Stimulated activated naive B cell treated with anti-CD40 and anti-IgM and Interleukin-4, amounts not matched to agents 10 μg/mL and 1 μg/mL and 100 μg/mL, for 72 hours (primary cell): ENCODE measurements at regions not wholly inside any gene's neighbourhood (a gene's known extent, or its start where the extent isn't known, plus 50 kb on each side); places are given as distances from the start of the nearest gene placed in this dataset.

ENCODE experiments used
- ATAC-seq, 2 donors: fragments of 150-1000 bp; cut with Tn5 transposase; replicated peaks; 2 replicates each; pipeline ENCODE4 v1.10.0; 2021; ENCODE audit warnings: moderate library complexity in 1 of 2
- DNase-seq: peaks from one replicate; pipeline ENCODE4 v3.0.0; 2021
- H3K27ac Mint-ChIP-seq: one replicate; pipeline ENCODE4 v1.8.0; 2022; ENCODE audit warnings: mild to moderate bottlenecking, mixed read lengths
- H3K27me3 Mint-ChIP-seq, 2 donors: one replicate each; pipeline ENCODE4 v1.8.0; 2022; ENCODE audit warnings: mixed read lengths in 2 of 2
- H3K36me3 Mint-ChIP-seq, 2 donors: one replicate each; pipeline ENCODE4 v1.8.0; 2022; ENCODE audit warnings: mixed read lengths in 2 of 2, mild to moderate bottlenecking in 1 of 2
- H3K4me1 Mint-ChIP-seq, 2 donors: one replicate each; pipeline ENCODE4 v1.8.0; 2022; ENCODE audit warnings: mixed read lengths in 2 of 2, mild to moderate bottlenecking in 1 of 2
- H3K4me3 Mint-ChIP-seq, 2 donors: one replicate each; pipeline ENCODE4 v1.8.0; 2022; ENCODE audit warnings: mild to moderate bottlenecking in 2 of 2, mixed read lengths in 2 of 2, moderate library complexity in 1 of 2
- H3K9me3 Mint-ChIP-seq, 2 donors: one replicate each; pipeline ENCODE4 v1.8.0; 2022; ENCODE audit warnings: mixed read lengths in 2 of 2, mild to moderate bottlenecking in 1 of 2

DNA sequence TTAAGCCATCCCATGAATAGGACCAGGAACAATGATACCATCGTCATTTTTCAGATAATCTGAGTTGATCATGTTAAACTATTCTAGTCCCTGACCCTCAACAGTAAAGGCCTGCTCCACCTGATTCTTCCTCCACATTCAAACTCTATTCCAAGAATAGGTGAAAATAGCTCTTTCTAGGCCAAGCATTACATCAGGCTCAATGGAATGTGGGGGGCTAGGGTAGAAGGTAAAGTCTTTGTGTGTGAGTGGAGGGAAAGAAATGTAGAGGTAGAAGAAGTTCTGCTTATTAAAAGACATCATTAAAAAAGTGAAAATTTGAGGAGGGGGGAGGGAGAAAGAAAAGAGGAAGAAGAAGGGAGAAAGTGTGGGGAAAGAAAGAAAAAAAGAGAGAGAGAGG, 653.3 kb upstream of the PKDCC start:
- Mint-ChIP-seq H3K36me3 (peaks cover 0 to 6% of the 10 kb centered on the region in 2 donors), H3K27me3 (no peaks in the 10 kb centered on the region), H3K4me1 (peaks cover 0 to 9% of the 10 kb centered on the region in 2 donors), H3K27ac (no peak overlapping the region), H3K9me3 (peaks cover 10 to 16% of the 10 kb centered on the region in 2 donors), H3K4me3 (no peak overlapping the region)
- DNase-seq = no peak
- no peak for ATAC-seq

DNA sequence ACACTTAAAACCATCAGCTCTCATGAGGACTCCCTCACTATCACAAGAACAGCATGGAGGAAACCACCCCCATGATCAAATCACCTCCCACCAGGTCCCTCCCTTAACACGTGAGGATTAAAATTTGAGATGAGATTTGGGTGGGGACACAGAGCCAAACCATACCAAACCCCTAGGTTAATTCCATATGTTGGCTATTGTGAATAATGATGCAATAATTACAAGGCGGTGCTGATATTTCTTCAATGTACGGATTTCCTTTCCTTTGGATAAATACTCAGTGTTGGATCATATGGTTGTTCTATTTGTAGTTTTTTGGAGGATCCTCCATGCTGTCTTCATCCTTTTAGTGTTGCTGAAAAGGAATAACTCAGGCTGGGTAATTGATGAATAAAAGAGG, 652.1 kb upstream of the PKDCC start:
- ATAC-seq = no peak
- Mint-ChIP-seq H3K4me3 (no peak overlapping the region), H3K27ac (no peak overlapping the region), H3K27me3 (no peaks in the 10 kb centered on the region), H3K4me1 (peaks cover 0 to 9% of the 10 kb centered on the region in 2 donors), H3K9me3 (peaks cover 10 to 16% of the 10 kb centered on the region in 2 donors), H3K36me3 (peaks cover 0 to 6% of the 10 kb centered on the region in 2 donors)
- DNase-seq = no peak

DNA sequence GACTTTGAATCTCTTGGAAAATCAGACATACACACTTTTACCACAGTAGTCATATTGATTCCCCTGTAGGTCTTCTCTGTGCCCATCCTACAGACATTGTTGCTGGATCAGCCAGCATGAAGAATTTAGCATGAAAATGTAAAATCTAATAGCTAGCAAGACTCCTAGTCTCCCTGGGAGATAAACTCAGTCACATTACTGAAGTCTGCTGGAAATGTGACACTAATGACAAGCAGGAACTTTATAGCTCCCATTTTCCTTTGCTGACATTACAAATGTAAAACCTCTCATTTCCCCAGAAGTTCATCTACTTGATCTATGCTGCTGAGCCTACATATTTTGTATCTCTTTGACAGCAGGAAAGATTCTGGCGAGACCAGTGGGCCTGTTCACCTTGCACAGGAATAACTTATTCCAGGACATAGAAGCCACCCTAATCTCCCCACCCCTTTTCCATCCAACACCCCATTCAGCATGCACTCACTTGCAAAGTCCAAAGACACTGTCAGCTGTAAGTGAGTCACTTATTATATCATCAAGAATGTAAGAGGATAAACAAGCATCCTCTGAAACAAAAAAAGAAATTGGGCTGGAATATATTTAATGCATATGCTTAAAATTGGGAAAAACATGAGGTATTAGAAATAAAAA, 648.3 kb upstream of the PKDCC start:
- Mint-ChIP-seq H3K9me3 (peaks cover 10 to 16% of the 10 kb centered on the region in 2 donors), H3K4me1 (no peaks in the 10 kb centered on the region), H3K4me3 (no peak overlapping the region), H3K27ac (no peak overlapping the region), H3K27me3 (no peaks in the 10 kb centered on the region), H3K36me3 (peaks cover 0 to 6% of the 10 kb centered on the region in 2 donors)
- DNase-seq = no peak
- ATAC-seq = no peak

DNA sequence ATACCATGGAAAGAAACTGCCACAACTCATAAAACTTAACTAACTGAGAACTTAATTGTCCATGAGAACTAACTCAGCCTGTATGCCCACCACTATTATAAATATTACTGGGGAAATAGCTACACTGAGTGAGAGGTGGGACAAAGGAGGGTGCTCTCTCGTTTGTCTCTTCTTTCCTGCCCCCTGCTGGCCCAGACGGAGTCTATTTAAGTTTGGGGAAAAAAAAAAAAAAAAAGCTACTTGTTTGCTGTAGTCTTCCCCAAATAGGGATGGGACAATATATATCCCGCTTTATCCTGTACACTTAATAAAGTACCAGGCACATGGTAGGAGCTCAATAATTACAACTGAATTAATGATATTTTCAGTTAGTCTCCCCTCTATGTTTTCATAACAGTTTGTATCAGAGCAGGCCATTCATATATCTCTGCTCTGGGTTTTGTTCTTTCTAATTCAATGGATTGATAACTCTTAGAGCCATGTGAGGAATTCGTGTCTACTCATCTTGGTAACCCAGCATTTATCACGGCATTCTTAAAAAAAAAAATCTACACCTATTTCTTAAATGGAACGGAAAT, 647.6 kb upstream of the PKDCC start:
- no peak for DNase-seq
- H3K27ac Mint-ChIP-seq = no peak overlapping the region

DNA sequence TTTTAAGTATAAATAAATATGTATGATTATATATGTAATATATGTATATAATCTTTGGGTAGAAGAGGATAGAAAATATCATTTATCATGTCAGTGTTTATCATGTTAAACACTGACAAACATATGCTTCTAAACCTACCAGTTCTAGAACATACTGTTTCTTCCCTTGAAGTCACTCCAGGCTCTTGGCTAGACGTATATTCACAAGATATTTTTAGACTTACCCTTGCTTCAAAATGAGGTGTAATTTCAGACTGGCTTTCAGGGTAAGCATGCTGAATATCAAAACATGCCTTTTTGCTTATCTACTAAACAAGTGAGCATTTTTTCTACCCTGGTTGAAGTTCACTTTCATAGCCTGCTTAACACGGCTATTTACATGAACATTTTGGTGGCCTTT, 642.4 kb upstream of the PKDCC start:
- Mint-ChIP-seq H3K36me3 (no peaks in the 10 kb centered on the region), H3K4me1 (no peaks in the 10 kb centered on the region)

More for the DNA sequence above, 647.6 kb upstream of the PKDCC start:
- H3K4me1 Mint-ChIP-seq = no peaks in the 10 kb centered on the region
- H3K36me3 Mint-ChIP-seq = peaks cover 0 to 6% of the 10 kb centered on the region in 2 donors
- H3K4me3 Mint-ChIP-seq = no peak overlapping the region
- no peaks in the 10 kb centered on the region for H3K27me3 Mint-ChIP-seq
- ATAC-seq = peak in 1 of 2 donors; percentile 44
- peaks cover 9 to 16% of the 10 kb centered on the region in 2 donors for H3K9me3 Mint-ChIP-seq

GRCh38 chr2:41409328-41409727, 638.5 kb upstream of the PKDCC start:
- DNase-seq (no peak), ATAC-seq (no peak)
- no peaks in the 10 kb centered on the region for H3K4me1 Mint-ChIP-seq
- H3K4me3 Mint-ChIP-seq = no peak overlapping the region
- H3K27me3 Mint-ChIP-seq = no peaks in the 10 kb centered on the region
- peaks cover 0 to 3% of the 10 kb centered on the region in 2 donors for H3K36me3 Mint-ChIP-seq
- no peak overlapping the region for H3K27ac Mint-ChIP-seq
- peaks cover 0 to 3% of the 10 kb centered on the region in 2 donors for H3K9me3 Mint-ChIP-seq

More for the DNA sequence above, 642.4 kb upstream of the PKDCC start:
- Mint-ChIP-seq H3K27me3 (no peaks in the 10 kb centered on the region), H3K9me3 (no peaks in the 10 kb centered on the region), H3K4me3 (no peak overlapping the region), H3K27ac (no peak overlapping the region)
- no peak for DNase-seq
- ATAC-seq = no peak

DNA sequence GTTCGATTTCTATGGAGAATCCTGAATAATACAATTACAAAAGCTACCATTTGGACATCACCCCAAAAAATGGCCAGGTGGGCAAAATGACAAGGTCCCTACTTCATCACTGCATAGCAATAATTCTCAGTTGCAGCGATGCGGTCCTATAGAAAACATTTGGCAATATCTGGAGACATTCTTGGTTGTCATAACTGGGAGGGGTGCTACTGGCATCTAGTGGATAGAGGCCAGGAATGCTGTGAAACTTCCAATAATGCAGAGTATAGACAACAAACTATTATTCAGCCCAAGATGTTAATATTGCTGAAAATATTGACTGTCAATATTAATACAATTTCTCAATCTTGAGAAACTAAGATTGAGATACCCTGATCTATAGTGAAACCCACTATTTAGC, 637.8 kb upstream of the PKDCC start:
- H3K4me3 Mint-ChIP-seq = no peak overlapping the region
- peaks cover 0 to 3% of the 10 kb centered on the region in 2 donors for H3K36me3 Mint-ChIP-seq
- H3K4me1 Mint-ChIP-seq = peaks cover 4 to 6% of the 10 kb centered on the region in 2 donors
- no peak for DNase-seq
- no peak overlapping the region for H3K27ac Mint-ChIP-seq
- ATAC-seq = no peak
- H3K27me3 Mint-ChIP-seq = no peaks in the 10 kb centered on the region
- peaks cover 0 to 5% of the 10 kb centered on the region in 2 donors for H3K9me3 Mint-ChIP-seq

- Mint-ChIP-seq H3K27ac (no peak overlapping the region), H3K4me3 (no peak overlapping the region), H3K9me3 (peaks cover 0 to 6% of the 10 kb centered on the region in 2 donors)
Observed at GRCh38 chr2:41413813-41414485, 633.9 kb upstream of the PKDCC start.

GRCh38 chr2:41414486-41415230, 633.2 kb upstream of the PKDCC start:
- Mint-ChIP-seq H3K4me3 (no peak overlapping the region), H3K27ac (no peak overlapping the region), H3K9me3 (peaks cover 0 to 6% of the 10 kb centered on the region in 2 donors), H3K36me3 (peaks cover 0 to 3% of the 10 kb centered on the region in 2 donors), H3K27me3 (no peaks in the 10 kb centered on the region), H3K4me1 (peaks cover 4 to 6% of the 10 kb centered on the region in 2 donors)
- peak; percentile 58 to 71 for ATAC-seq
- peak; percentile 1 for DNase-seq

More at GRCh38 chr2:41413813-41414485, 633.9 kb upstream of the PKDCC start:
- peaks cover 4 to 6% of the 10 kb centered on the region in 2 donors for H3K4me1 Mint-ChIP-seq
- peaks cover 0 to 3% of the 10 kb centered on the region in 2 donors for H3K36me3 Mint-ChIP-seq
- no peak for ATAC-seq
- no peaks in the 10 kb centered on the region for H3K27me3 Mint-ChIP-seq
- no peak for DNase-seq

DNA sequence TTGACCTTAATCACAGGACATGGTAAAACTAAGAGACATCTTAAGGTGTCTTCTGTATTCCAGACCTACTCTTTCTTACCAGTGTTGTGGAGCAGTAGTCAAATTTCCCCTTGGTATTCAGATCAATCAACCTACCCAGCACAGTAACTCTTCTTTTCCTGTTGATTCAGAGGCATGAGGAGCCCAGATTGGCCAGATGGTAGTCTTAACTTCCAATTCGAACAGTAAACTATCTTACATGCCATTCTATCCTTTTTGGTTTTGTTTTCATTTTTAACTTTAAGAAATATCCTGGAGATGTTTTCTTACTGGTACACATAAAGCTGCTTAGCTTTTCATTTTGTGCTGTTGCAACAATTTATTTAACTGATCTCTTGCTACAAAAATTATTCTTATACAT, 630.3 kb upstream of the PKDCC start:
- H3K27ac Mint-ChIP-seq = no peak overlapping the region
- H3K36me3 Mint-ChIP-seq = no peaks in the 10 kb centered on the region
- H3K4me1 Mint-ChIP-seq = peaks cover 4 to 6% of the 10 kb centered on the region in 2 donors
- H3K9me3 Mint-ChIP-seq = peaks cover 0 to 3% of the 10 kb centered on the region in 2 donors
- no peak for ATAC-seq
- DNase-seq = no peak
- no peak overlapping the region for H3K4me3 Mint-ChIP-seq
- H3K27me3 Mint-ChIP-seq = no peaks in the 10 kb centered on the region

DNA sequence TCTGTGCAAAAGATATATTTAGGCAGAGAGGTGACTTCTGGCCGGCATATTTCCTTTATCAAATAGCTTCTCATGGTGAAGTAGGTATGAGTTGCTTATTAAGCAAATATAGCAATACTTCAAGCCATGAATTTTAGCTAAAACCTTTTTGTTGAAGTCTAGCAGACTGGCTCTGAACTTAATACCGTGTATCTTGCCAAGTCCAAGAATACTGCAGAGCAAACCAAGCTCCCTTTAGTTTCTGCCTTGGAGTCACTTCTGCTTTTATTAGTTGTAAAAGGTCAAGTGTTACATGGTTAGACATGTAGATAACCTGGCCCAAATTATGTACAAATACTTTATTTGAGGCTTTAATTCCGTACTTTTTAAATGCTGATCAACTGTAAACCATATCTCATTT, 627.6 kb upstream of the PKDCC start:
- ATAC-seq (peak; percentile 55 to 58), DNase-seq (no peak)
- H3K36me3 Mint-ChIP-seq = peaks cover 0 to 1% of the 10 kb centered on the region in 2 donors
- H3K27ac Mint-ChIP-seq = no peak overlapping the region
- H3K4me1 Mint-ChIP-seq = no peaks in the 10 kb centered on the region
- H3K27me3 Mint-ChIP-seq = no peaks in the 10 kb centered on the region
- peaks cover 3 to 4% of the 10 kb centered on the region in 2 donors for H3K9me3 Mint-ChIP-seq
- H3K4me3 Mint-ChIP-seq = no peak overlapping the region

GRCh38 chr2:41420872-41421271, 626.9 kb upstream of the PKDCC start:
- ATAC-seq (no peak), DNase-seq (no peak)
- peaks cover 2 to 4% of the 10 kb centered on the region in 2 donors for H3K9me3 Mint-ChIP-seq
- no peaks in the 10 kb centered on the region for H3K27me3 Mint-ChIP-seq
- no peak overlapping the region for H3K4me3 Mint-ChIP-seq
- H3K27ac Mint-ChIP-seq = no peak overlapping the region
- no peaks in the 10 kb centered on the region for H3K4me1 Mint-ChIP-seq
- peaks cover 0 to 1% of the 10 kb centered on the region in 2 donors for H3K36me3 Mint-ChIP-seq

DNA sequence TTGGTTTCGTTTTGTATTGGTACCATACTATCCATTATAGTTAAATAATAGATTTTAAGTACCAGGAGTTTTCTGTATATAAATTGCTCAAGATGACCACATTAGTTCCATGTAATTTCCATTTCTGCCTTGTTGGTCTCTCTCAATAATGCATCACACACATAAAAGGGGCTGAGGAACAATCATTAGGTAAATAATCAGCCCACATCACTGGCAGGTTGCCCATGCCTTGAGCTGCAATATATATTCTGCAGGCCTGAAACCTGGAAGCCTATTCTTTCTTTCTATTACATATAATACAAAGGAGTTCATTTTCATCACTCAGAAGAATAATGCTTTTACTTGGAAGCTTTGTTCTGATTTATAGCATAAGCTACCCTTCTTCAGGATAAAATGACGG, 616.1 kb upstream of the PKDCC start:
- Mint-ChIP-seq H3K36me3 (no peaks in the 10 kb centered on the region), H3K4me1 (no peaks in the 10 kb centered on the region), H3K27ac (no peak overlapping the region), H3K4me3 (no peak overlapping the region), H3K9me3 (no peaks in the 10 kb centered on the region), H3K27me3 (no peaks in the 10 kb centered on the region)
- DNase-seq = no peak
- no peak for ATAC-seq

- Mint-ChIP-seq H3K27me3 (no peaks in the 10 kb centered on the region), H3K27ac (no peak overlapping the region), H3K4me3 (no peak overlapping the region), H3K9me3 (peaks cover 1 to 4% of the 10 kb centered on the region in 2 donors), H3K36me3 (no peaks in the 10 kb centered on the region), H3K4me1 (no peaks in the 10 kb centered on the region)
- ATAC-seq (no peak), DNase-seq (no peak)
Observed at GRCh38 chr2:41432459-41432858, 615.4 kb upstream of the PKDCC start.
